NB4 (cell line): ENCODE measurements at regions not wholly inside any gene's neighbourhood (a gene's known extent, or its start where the extent isn't known, plus 50 kb on each side); places are given as distances from the start of the nearest gene placed in this dataset.

Experiments
- POLR2A ChIP-seq: IDR thresholded peaks from 2 replicates; pipeline ENCODE4 v1.6.1; 2011; ENCODE audit warnings: mild to moderate bottlenecking; ENCODE audit not compliant: insufficient read length; ENCODE audit errors: extremely low read depth
- TF ChIP-seq, protein P1 (sequence below): IDR thresholded peaks from one replicate; pipeline ENCODE4 v1.5.1; 2012; ENCODE audit warnings: low read depth, low read length

DNA sequence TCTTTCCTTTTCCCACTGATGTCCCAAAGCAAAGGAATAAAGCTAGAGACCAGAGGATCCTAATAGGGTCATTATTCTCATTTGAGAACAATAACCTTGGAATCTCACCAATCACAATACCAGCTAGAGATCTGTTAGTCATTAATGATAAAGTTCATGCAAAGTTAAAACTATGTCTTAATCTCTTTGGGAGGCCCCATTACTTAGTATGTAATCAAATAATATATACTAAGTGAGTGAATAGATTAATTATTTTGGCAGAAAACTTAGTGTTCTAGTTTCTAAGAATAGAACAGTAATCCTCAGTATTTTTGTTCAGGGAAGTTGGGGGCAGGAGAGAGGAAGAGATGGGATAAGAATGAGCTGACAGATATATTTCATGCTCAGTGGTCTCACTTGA is 227.2 kb downstream of the MTERF1 start:
- TF ChIP-seq POLR2A = no peak
- TF ChIP-seq, protein P1, sequence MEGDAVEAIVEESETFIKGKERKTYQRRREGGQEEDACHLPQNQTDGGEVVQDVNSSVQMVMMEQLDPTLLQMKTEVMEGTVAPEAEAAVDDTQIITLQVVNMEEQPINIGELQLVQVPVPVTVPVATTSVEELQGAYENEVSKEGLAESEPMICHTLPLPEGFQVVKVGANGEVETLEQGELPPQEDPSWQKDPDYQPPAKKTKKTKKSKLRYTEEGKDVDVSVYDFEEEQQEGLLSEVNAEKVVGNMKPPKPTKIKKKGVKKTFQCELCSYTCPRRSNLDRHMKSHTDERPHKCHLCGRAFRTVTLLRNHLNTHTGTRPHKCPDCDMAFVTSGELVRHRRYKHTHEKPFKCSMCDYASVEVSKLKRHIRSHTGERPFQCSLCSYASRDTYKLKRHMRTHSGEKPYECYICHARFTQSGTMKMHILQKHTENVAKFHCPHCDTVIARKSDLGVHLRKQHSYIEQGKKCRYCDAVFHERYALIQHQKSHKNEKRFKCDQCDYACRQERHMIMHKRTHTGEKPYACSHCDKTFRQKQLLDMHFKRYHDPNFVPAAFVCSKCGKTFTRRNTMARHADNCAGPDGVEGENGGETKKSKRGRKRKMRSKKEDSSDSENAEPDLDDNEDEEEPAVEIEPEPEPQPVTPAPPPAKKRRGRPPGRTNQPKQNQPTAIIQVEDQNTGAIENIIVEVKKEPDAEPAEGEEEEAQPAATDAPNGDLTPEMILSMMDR = no peak
